A549 (cell line): ENCODE measurements at regions not wholly inside any gene's neighbourhood (a gene's known extent, or its start where the extent isn't known, plus 50 kb on each side); places are given as distances from the start of the nearest gene placed in this dataset.

ENCODE experiments used
- ATAC-seq, 2 experiments: fragments of 200-7000 bp in 1 of 2; fragments of >200 bp in 1 of 2; cut with Nextera tagmentation in 1 of 2; cut with Tn5 transposase in 1 of 2; 3 replicates each; pipeline versions ENCODE4 v1.8.0 to v1.9.1; 2018 to 2020; ENCODE audit warnings: mild to moderate bottlenecking in 1 of 2, moderate library complexity in 1 of 2
- CTCF ChIA-PET: fragments of 300-600 bp; sonication (Branson Sonifier 250); formaldehyde crosslinking; extraction: SDS; loops from one replicate; lab custom pipeline; 2021; ENCODE audit warnings: antibody characterized with exemption, inconsistent platforms; lab: Yijun Ruan, JAX
- POLR2A ChIA-PET: fragments of 350-600 bp; formaldehyde crosslinking; extraction: SDS; loops from one replicate; lab custom pipeline; 2021; ENCODE audit warnings: antibody characterized with exemption, inconsistent platforms; lab: Yijun Ruan, JAX
- DNase-seq, 2 experiments: peaks; one replicate each; pipeline versions ENCODE4 v3.0.0 to v3.0.0-alpha.2; 2011 to 2016; ENCODE audit warnings: low read depth in 1 of 2, low spot score in 1 of 2
- FAIRE-seq: peaks from 2 replicates; lab custom pipeline; 2011; peaks lifted over from hg19 to GRCh38; lab: Jason Lieb, UNC
- H3K27ac ChIP-seq, 2 experiments: fragments of >200 bp; sonication (Bioruptor Twin); formaldehyde crosslinking; 3 replicates each; pipeline ENCODE4 v1.5.1; 2016 to 2017
- H3K4me1 ChIP-seq: fragments of >200 bp; sonication (Bioruptor Twin); formaldehyde crosslinking; 3 replicates; pipeline ENCODE4 v1.6.1; 2016
- H3K4me2 ChIP-seq: fragments of >200 bp; sonication (Bioruptor Twin); formaldehyde crosslinking; 3 replicates; pipeline ENCODE4 v1.6.1; 2016
- H3K4me3 ChIP-seq: fragments of >200 bp; sonication (Bioruptor Twin); formaldehyde crosslinking; 3 replicates; pipeline ENCODE4 v1.5.1; 2016
- H3K9me3 ChIP-seq: fragments of >200 bp; sonication (Bioruptor Twin); formaldehyde crosslinking; 3 replicates; pipeline ENCODE4 v1.6.1; 2016
- ATOH8 ChIP-seq: fragments of 250-450 bp; sonication (Bioruptor Pico); IDR thresholded peaks from 2 replicates; pipeline ENCODE4 v1.5.0; 2020; ENCODE audit warnings: low read depth, mild to moderate bottlenecking, moderate library complexity
- CBX2 ChIP-seq: fragments of 200-600 bp; sonication (generic); IDR thresholded peaks from 2 replicates; pipeline ENCODE4 v1.6.1; 2016; ENCODE audit warnings: low read depth, mild to moderate bottlenecking, borderline replicate concordance
- EHF ChIP-seq: fragments of 250-450 bp; sonication (Bioruptor Pico); IDR thresholded peaks from 2 replicates; pipeline ENCODE4 v1.5.0; 2020; ENCODE audit warnings: mild to moderate bottlenecking
- EHMT2 ChIP-seq: fragments of 200-600 bp; sonication (generic); IDR thresholded peaks from 2 replicates; pipeline ENCODE4 v1.6.1; 2016; ENCODE audit warnings: antibody characterized with exemption, low read depth, mild to moderate bottlenecking, moderate library complexity
- ELK1 ChIP-seq: fragments of 150-350 bp; IDR thresholded peaks from 2 replicates; pipeline ENCODE4 v1.6.1; 2014; ENCODE audit warnings: low read depth, mild to moderate bottlenecking, low read length
- FOSB ChIP-seq: fragments of 250-450 bp; sonication (Bioruptor Pico); IDR thresholded peaks from 2 replicates; pipeline ENCODE4 v1.5.0; 2020; ENCODE audit warnings: mild to moderate bottlenecking, moderate library complexity
- FOXS1 ChIP-seq: fragments of 250-450 bp; sonication (Bioruptor Pico); IDR thresholded peaks from 2 replicates; pipeline ENCODE4 v1.5.0; 2020; ENCODE audit warnings: mild to moderate bottlenecking, moderate library complexity
- HDAC2 ChIP-seq: fragments of 200-600 bp; sonication (generic); IDR thresholded peaks from 2 replicates; pipeline ENCODE4 v1.6.1; 2016
- JUNB ChIP-seq: fragments of >200 bp; sonication (Bioruptor Twin); formaldehyde crosslinking; IDR thresholded peaks from 2 replicates; pipeline ENCODE4 v1.6.1; 2016
- MAFK ChIP-seq: fragments of 450-650 bp; IDR thresholded peaks from 2 replicates; pipeline ENCODE4 v1.6.1; 2014; ENCODE audit not compliant: partially characterized antibody
- MAZ ChIP-seq: fragments of 150-350 bp; IDR thresholded peaks from 2 replicates; pipeline ENCODE4 v1.6.1; 2014; ENCODE audit warnings: antibody characterized with exemption, low read depth, low read length, borderline replicate concordance
- NFE2L2 ChIP-seq: fragments of 150-350 bp; conservative IDR thresholded peaks from 2 replicates; pipeline ENCODE4 v1.6.1; 2014; ENCODE audit warnings: low read length
- NPAS2 ChIP-seq: fragments of 250-450 bp; sonication (Bioruptor Pico); IDR thresholded peaks from 2 replicates; pipeline ENCODE4 v1.8.0; 2022; ENCODE audit warnings: mild to moderate bottlenecking, moderate library complexity, borderline replicate concordance
- POLR2A ChIP-seq: IDR thresholded peaks from 2 replicates; pipeline ENCODE4 v1.6.1; 2012; ENCODE audit warnings: mild to moderate bottlenecking, low read length
- RAD21 ChIP-seq, 2 experiments: fragments of >200 bp in 1 of 2; sonication (Bioruptor Twin) in 1 of 2; formaldehyde crosslinking in 1 of 2; IDR thresholded peaks in 1 of 2; conservative IDR thresholded peaks in 1 of 2; 2 replicates in 1 of 2; 3 replicates in 1 of 2; pipeline ENCODE4 v1.6.1; 2012 to 2018; ENCODE audit warnings: inconsistent platforms in 1 of 2
- SMC3 ChIP-seq: fragments of >200 bp; sonication (Bioruptor Twin); formaldehyde crosslinking; IDR thresholded peaks from 3 replicates; pipeline ENCODE4 v1.6.1; 2018; ENCODE audit warnings: inconsistent platforms
- TFCP2L1 ChIP-seq: fragments of 250-450 bp; sonication (Bioruptor Pico); IDR thresholded peaks from 2 replicates; pipeline ENCODE4 v1.5.0; 2021; ENCODE audit warnings: mild to moderate bottlenecking
- USF2 ChIP-seq: fragments of 450-650 bp; IDR thresholded peaks from 2 replicates; pipeline ENCODE4 v1.6.1; 2014; ENCODE audit warnings: antibody characterized with exemption
- ZFP36 ChIP-seq: fragments of 450-650 bp; IDR thresholded peaks from 2 replicates; pipeline ENCODE4 v1.6.1; 2014; ENCODE audit warnings: borderline replicate concordance; ENCODE audit not compliant: partially characterized antibody
- ZNF302 ChIP-seq: fragments of 250-450 bp; sonication (Bioruptor Pico); IDR thresholded peaks from 2 replicates; pipeline ENCODE4 v1.9.0; 2021; ENCODE audit warnings: inconsistent platforms, mild to moderate bottlenecking, moderate library complexity
- WGBS: methylation state at CpG from one replicate; pipeline ENCODE4 v1.1.6; 2017; ENCODE audit errors: missing lambda C conversion rate; 5-methylcytosine and 5-hydroxymethylcytosine counted together

GRCh38 chr5:35306716-35307365, 76.6 kb upstream of the PRLR start:
- 5% methylated on average over 1 of the region's 1 CpG for WGBS
- DNase-seq (no peak), FAIRE-seq (no peak), ATAC-seq (no peak)
- no peak overlapping the region for H3K4me2 ChIP-seq
- no peak overlapping the region for H3K27ac ChIP-seq
- no peak overlapping the region for H3K4me3 ChIP-seq
- H3K4me1 ChIP-seq: no peaks in the 10 kb centered on the region
- ChIA-PET CTCF (no interaction called here), POLR2A (no interaction called here)
- TF ChIP-seq EHMT2 (no peak), CBX2 (no peak), POLR2A (no peak), SMC3 (no peak), TFCP2L1 (CRISPR knock-in tag) (no peak), ZFP36 (no peak), MAZ (no peak), USF2 (no peak), NPAS2 (CRISPR knock-in tag) (no peak), ATOH8 (CRISPR knock-in tag) (no peak), ZNF302 (no peak)
- no peaks in the 10 kb centered on the region for H3K9me3 ChIP-seq

GRCh38 chr5:35305336-35306020, 75.2 kb upstream of the PRLR start:
- ChIA-PET CTCF (no interaction called here), POLR2A (no interaction called here)
- no peak for TF ChIP-seq MAZ
- no peak for TF ChIP-seq FOXS1
- no peak for TF ChIP-seq HDAC2
- no peak for TF ChIP-seq RAD21 (conservative IDR thresholded peaks at IDR 0.05 in 1 of 2, IDR thresholded peaks at IDR 0.05 in 1 of 2)
- TF ChIP-seq JUNB: no peak
- Histone ChIP-seq H3K4me1 (no peaks in the 10 kb centered on the region), H3K9me3 (no peaks in the 10 kb centered on the region), H3K4me3 (no peak overlapping the region), H3K27ac (no peak overlapping the region), H3K4me2 (no peak overlapping the region)
- FAIRE-seq (no peak), DNase-seq (no peak), ATAC-seq (no peak)
- WGBS: 5% methylated on average over 2 of the region's 2 CpGs

GRCh38 chr5:35304291-35304690, 74.0 kb upstream of the PRLR start:
- ATAC-seq (no peak), FAIRE-seq (no peak), DNase-seq (no peak)
- no peak overlapping the region for H3K4me2 ChIP-seq
- H3K9me3 ChIP-seq: no peaks in the 10 kb centered on the region
- H3K27ac ChIP-seq: no peak overlapping the region
- WGBS: 4% methylated on average over 1 of the region's 1 CpG
- no peak overlapping the region for H3K4me3 ChIP-seq
- ChIA-PET CTCF (interaction anchor here (0.7 kb wide), 1 partner anchor 150 kb away, joined by 3 read pairs; no protein-coding TSS in a partner anchor), POLR2A (no interaction called here)
- no peak for TF ChIP-seq ZFP36
- no peak for TF ChIP-seq FOXS1
- TF ChIP-seq EHF (CRISPR knock-in tag): no peak
- TF ChIP-seq FOSB: no peak
- no peak for TF ChIP-seq MAFK
- TF ChIP-seq ELK1: no peak
- no peak for TF ChIP-seq NFE2L2
- TF ChIP-seq, all 56 proteins: peak for 0
- H3K4me1 ChIP-seq: no peaks in the 10 kb centered on the region
